KG1 (cell line): ENCODE measurements at regions not wholly inside any gene's neighbourhood (a gene's known extent, or its start where the extent isn't known, plus 50 kb on each side); places are given as distances from the start of the nearest gene placed in this dataset.
"Not testable (repeated sequence)": the region's sequence is repeated elsewhere in the genome, so short reads cannot be mapped to it uniquely, and the experiment has no call there.

Experiments
- DNase-seq: peaks from one replicate; lab custom pipeline; 2025; lab: John Stamatoyannopoulos, UW

- DNase-seq, result no peak
Observed at GRCh38 chr13:78540058-78540457, 63.3 kb downstream of the POU4F1 start.

- DNase-seq, result not testable (repeated sequence)
Observed at GRCh38 chr13:78526044-78526443, 77.3 kb downstream of the POU4F1 start.

- no peak for DNase-seq
Observed at GRCh38 chr13:78524936-78525335, 78.4 kb downstream of the POU4F1 start.

GRCh38 chr13:78521091-78521490 is 82.3 kb downstream of the POU4F1 start:
- DNase-seq, result no peak

- no peak for DNase-seq
Observed at GRCh38 chr13:78520425-78520824, 82.9 kb downstream of the POU4F1 start.

- DNase-seq, result not testable (repeated sequence)
Observed at GRCh38 chr13:78518482-78518881, 84.9 kb downstream of the POU4F1 start.

- no peak for DNase-seq
Observed at GRCh38 chr13:78499802-78500201, 103.5 kb downstream of the POU4F1 start.

GRCh38 chr13:78497702-78498355 is 105.5 kb downstream of the POU4F1 start:
- no peak for DNase-seq

- no peak for DNase-seq
Observed at GRCh38 chr13:78491978-78492377, 111.4 kb downstream of the POU4F1 start.

- DNase-seq, result not testable (repeated sequence)
Observed at GRCh38 chr13:78490225-78490624, 113.1 kb downstream of the POU4F1 start.

GRCh38 chr13:78487707-78488106 is 115.6 kb downstream of the POU4F1 start:
- no peak for DNase-seq

- DNase-seq, result no peak
Observed at GRCh38 chr13:78485803-78486202, 117.5 kb downstream of the POU4F1 start.

GRCh38 chr13:78478183-78478582 is 125.2 kb downstream of the POU4F1 start:
- no peak for DNase-seq

GRCh38 chr13:78476910-78477309 is 126.4 kb downstream of the POU4F1 start:
- DNase-seq, result no peak

GRCh38 chr13:78468621-78469020 is 134.7 kb downstream of the POU4F1 start:
- no peak for DNase-seq

GRCh38 chr13:78465250-78465649 is 138.1 kb downstream of the POU4F1 start:
- no peak for DNase-seq

GRCh38 chr13:78460176-78460575 is 143.2 kb downstream of the POU4F1 start:
- no peak for DNase-seq

GRCh38 chr13:78443839-78444238 is 159.5 kb downstream of the POU4F1 start:
- DNase-seq, result no peak

GRCh38 chr13:78437781-78438180 is 165.6 kb downstream of the POU4F1 start:
- DNase-seq, result no peak

- no peak for DNase-seq
Observed at GRCh38 chr13:78436311-78436710, 167.0 kb downstream of the POU4F1 start.

GRCh38 chr13:78431328-78431727 is 172.0 kb downstream of the POU4F1 start:
- DNase-seq, result no peak

GRCh38 chr13:78430811-78431210 is 172.5 kb downstream of the POU4F1 start:
- no peak for DNase-seq

GRCh38 chr13:78430166-78430791 is 173.1 kb downstream of the POU4F1 start:
- DNase-seq, result no peak

GRCh38 chr13:78428646-78429045 is 174.7 kb downstream of the POU4F1 start:
- DNase-seq, result no peak
